HFF-Myc (cell line): ENCODE measurements at regions not wholly inside any gene's neighbourhood (a gene's known extent, or its start where the extent isn't known, plus 50 kb on each side); places are given as distances from the start of the nearest gene placed in this dataset.

Experiments used
- DNase-seq: peaks from one replicate; pipeline ENCODE4 v3.0.0-alpha.2; 2011; ENCODE audit warnings: low read depth; ENCODE audit errors: extremely low read depth
- H3K4me3 ChIP-seq: replicated peaks from 2 replicates; pipeline ENCODE4 v1.5.1; 2011; ENCODE audit warnings: low read depth, mild to moderate bottlenecking, control low read depth, low read length
- TF ChIP-seq, protein P1 (sequence below): IDR thresholded peaks from 2 replicates; pipeline ENCODE4 v1.5.1; 2012; ENCODE audit warnings: mild to moderate bottlenecking, low read depth, low read length, control low read depth; ENCODE audit errors: missing control alignments

- DNase-seq: no peak
- H3K4me3 ChIP-seq: no peak overlapping the region
- TF ChIP-seq, protein P1, sequence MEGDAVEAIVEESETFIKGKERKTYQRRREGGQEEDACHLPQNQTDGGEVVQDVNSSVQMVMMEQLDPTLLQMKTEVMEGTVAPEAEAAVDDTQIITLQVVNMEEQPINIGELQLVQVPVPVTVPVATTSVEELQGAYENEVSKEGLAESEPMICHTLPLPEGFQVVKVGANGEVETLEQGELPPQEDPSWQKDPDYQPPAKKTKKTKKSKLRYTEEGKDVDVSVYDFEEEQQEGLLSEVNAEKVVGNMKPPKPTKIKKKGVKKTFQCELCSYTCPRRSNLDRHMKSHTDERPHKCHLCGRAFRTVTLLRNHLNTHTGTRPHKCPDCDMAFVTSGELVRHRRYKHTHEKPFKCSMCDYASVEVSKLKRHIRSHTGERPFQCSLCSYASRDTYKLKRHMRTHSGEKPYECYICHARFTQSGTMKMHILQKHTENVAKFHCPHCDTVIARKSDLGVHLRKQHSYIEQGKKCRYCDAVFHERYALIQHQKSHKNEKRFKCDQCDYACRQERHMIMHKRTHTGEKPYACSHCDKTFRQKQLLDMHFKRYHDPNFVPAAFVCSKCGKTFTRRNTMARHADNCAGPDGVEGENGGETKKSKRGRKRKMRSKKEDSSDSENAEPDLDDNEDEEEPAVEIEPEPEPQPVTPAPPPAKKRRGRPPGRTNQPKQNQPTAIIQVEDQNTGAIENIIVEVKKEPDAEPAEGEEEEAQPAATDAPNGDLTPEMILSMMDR: no peak
Observed at GRCh38 chr10:57113545-57113944, 752.5 kb upstream of the ZWINT start.

- TF ChIP-seq, protein P1: no peak
- H3K4me3 ChIP-seq: no peak overlapping the region
- DNase-seq: no peak
Observed at GRCh38 chr10:57102236-57102635, 741.2 kb upstream of the ZWINT start.

DNA sequence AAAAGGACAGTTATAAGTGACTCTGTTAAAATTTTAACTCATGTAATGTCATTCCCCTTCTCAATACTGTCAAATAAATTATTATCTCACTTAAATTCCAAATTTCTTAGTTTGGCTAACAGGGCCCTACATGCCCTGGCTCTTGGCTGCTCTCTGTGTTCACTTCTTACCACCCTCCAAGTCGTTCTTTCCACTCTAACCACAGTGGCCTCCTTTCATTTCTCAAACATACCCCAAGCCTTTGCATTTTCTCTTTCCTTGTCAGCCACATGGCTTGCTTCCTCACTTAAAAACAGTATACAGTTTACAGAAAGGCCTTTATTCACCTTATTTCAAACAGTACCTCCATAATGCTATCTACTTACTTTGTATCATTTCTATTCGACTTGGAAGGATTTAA lies 737.1 kb upstream of the ZWINT start:
- H3K4me3 ChIP-seq: no peak overlapping the region
- TF ChIP-seq, protein P1: no peak
- no peak for DNase-seq

GRCh38 chr10:57096044-57096443 lies 735.0 kb upstream of the ZWINT start:
- no peak for DNase-seq
- no peak overlapping the region for H3K4me3 ChIP-seq
- TF ChIP-seq, protein P1: no peak

- TF ChIP-seq, protein P1: no peak
- no peak for DNase-seq
Observed at GRCh38 chr10:57094965-57095364, 733.9 kb upstream of the ZWINT start.

DNA sequence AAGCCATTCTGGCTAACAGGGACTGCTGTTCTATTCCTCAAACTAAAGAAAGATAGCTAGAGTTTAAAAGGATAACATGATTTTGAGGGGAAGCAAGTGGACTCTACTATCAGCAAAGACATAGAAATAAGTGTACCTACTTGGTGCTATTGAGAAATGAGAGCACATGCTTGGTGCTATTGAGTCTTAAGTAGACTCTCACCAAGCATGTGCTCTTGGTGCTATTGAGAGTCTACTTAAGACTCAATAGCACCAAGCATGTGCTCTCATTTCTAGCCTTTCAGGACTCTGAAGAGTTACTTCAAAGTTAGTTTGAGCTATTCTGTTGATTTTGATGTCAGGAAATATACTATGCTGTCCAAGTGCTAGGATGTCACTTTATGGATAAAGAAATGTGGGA lies 733.0 kb upstream of the ZWINT start:
- H3K4me3 ChIP-seq: no peak overlapping the region
- TF ChIP-seq, protein P1: no peak
- DNase-seq: no peak

More at GRCh38 chr10:57094965-57095364, 733.9 kb upstream of the ZWINT start:
- no peak overlapping the region for H3K4me3 ChIP-seq

- no peak for DNase-seq
- TF ChIP-seq, protein P1: no peak
- H3K4me3 ChIP-seq: no peak overlapping the region
Observed at GRCh38 chr10:57053530-57053929, 692.5 kb upstream of the ZWINT start.
